ENCODE measurements at regions not wholly inside any gene's neighbourhood (a gene's known extent, or its start where the extent isn't known, plus 50 kb on each side); places are given as distances from the start of the nearest gene placed in this dataset.

DNA sequence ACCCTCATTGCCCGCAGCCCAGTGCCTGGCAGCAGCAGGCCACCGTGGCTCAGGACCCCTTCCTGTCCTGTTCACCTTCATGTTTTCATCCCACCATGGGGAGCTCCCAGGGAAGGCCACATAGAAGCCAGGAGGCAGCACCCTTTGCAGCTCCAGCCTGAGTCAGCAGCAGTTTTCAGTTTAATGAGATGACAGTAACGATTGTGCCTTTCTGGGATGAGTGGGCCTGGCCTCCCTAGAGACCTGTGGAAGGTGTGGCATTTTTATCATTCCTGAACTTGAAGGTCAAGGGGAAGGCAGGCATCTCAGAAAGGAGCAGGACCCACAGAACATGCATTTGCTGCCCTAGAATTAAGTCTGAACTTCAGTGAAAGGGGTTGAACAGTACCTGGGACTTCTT lies 532.8 kb downstream of the FUT8 start:
- ChIA-PET CTCF (interaction anchor here (1.8 kb wide), 1 partner anchor 14 kb away, joined by 6 read pairs; no protein-coding TSS in a partner anchor), POLR2A (no interaction called here)

DNA sequence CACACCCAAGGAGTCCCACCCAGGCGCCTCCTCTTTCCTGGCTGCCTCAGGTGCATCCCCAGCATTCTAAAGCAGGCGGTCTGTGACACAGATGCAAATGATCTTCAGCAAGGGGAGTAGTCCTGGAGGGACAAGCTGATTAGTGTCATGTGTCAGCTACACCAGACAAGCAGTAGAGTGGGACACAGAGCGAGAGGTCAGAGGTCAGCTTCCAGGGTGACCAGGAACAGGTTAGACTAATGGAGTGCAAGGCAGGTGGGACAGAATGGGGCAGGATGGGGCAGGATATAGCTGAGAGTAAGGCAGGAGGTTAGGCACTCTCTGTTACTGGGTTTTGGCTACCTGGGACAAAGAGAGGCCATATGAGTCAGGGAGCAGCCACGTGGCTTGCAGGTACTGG lies 534.0 kb downstream of the FUT8 start:
- CTCF ChIA-PET, result no interaction called here

DNA sequence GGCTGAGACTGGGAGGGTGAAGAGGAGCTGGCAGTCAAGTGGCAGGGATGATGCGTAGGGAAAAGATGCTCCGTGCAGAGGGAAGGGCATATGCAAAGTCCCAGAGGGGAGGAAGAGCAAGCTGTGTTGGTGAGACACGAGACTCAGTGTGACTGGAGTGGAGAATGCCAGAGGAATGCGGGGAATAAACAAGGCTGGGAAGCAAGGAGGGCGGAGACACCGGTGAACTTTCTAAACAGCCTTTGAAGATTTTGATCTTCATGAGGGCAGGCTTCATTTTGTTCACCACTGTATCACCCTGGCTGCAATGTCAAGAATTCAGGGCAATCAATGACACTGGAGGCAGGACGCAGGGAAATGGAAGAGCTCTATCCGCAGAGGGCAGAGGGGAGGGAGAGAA lies 535.8 kb downstream of the FUT8 start:
- POLR2A ChIA-PET, result no interaction called here
- CTCF ChIA-PET, result interaction anchor here (0.7 to 3.9 kb wide), 2 partner anchors 11 to 1135 kb away, joined by 3 to 22 read pairs; no protein-coding TSS in a partner anchor

More for the DNA sequence above, 534.0 kb downstream of the FUT8 start:
- POLR2A ChIA-PET, result no interaction called here

DNA sequence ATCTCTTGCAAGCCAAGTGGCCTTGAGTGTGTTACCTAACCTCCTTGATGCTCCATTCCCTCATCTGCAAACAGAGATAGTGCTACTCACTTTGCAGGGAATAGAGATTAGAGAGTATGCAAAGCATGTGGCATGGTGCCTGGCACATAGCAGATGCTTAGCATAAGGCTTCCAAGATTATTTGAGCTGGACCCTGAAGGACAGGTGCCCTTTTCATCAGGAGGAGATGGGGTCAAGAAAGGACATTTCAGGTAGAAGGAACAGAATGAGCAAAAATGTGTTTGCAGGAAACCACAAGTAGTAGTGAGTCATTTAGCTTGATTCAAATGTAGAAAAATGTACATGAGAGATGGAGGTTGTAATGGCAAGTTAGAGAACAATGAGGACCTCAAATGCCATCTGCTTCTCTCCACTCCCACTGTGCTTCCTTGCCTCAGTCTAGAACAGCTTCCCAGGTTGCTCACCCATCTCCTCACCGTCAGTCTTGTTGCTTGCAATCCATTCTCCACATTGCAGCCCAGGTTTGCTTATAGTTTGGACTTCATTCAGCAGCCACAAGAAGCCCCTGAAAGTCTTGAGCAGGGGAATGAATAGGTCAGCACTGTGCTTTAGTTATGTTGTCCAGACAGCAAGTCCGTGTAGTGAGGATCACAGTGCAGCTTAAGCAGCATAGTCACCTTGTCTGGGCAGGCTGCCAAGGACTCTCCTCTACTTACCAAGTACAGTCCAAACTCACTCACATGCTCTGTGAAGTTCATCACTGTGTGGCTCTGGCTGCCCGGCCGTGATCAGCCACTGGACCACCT lies 536.3 kb upstream of the CCDC196 start:
- ChIA-PET CTCF (interaction anchor here (1.0 to 3.9 kb wide), 3 partner anchors 10 to 103 kb away, joined by 3 to 22 read pairs (median 4); no protein-coding TSS in a partner anchor), POLR2A (no interaction called here)

- ChIA-PET POLR2A (no interaction called here), CTCF (no interaction called here)
Observed at GRCh38 chr14:65954942-65955341, 531.2 kb upstream of the CCDC196 start.

DNA sequence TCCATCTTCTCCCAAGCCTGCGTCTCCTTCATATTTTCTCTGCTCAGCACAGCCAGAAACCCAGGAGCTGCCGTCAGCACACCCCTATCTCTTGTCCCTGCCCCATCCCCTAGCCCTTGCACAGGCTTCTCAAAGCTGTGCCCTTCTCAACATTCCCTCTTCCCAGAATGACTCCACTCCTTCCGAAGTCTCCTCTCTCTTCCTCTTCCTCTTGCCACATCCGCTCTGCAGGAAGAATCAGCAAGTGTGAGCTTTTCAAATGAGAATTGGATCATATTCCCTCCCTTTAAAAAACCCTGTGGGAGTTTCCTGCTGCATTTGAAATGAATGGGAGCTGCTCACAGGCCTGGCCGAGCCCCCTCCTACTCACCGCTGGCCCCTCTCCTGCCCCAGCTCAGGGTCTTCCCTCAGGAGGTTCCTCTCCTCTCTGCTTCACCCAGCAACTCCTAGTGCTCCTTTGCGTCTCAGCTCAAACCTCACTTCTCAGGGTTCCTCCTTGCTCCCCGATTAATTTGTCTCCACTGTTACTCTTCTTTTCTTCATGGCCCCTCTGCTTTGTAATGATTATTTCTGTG lies 528.5 kb upstream of the CCDC196 start:
- ChIA-PET POLR2A (no interaction called here), CTCF (interaction anchor here (0.7 to 3.8 kb wide), 4 partner anchors 8 to 796 kb away, joined by 3 to 22 read pairs (median 3); no protein-coding TSS in a partner anchor)

DNA sequence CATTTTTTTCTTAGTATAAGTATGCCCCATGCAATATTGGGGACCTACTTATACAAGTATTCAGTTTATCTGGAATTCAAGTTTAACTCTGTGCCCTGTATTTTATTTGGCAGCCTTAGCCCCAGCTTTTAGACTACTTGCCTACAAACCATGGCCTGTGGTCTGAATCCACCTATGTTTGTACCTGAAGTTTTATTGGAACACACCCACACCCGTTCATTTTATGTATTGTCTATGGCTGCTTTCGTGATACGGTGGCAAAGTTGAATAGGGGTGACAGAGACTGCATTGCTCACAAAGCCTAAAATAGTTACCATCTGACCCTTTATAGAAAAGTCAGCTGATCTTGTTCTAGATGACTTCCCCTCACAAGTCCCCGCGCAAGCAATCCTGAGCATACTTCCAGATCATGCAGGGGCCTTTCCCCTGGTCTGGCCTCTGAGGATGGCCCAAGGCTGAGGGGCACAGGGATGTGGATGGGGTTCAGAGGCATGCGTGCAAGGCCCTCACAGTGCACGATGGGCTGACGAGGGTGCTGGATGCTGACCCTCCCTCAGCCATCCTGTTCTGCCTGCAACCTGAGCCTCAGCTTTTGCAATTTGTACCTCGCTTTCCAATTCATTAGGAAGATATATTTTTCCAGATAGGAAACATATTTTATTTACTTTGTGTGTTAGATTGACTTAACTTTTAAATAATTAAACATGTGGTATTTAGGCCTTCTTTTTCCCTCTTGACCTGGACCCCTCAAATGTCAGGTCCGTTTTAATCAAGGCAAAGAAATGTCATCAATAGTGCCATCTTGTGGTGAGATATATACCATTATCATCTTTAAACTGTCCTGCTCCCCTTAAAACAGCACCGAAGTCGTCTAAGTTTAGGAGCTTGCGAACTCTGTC lies 527.3 kb upstream of the CCDC196 start:
- ChIA-PET CTCF (interaction anchor here (0.6 to 3.8 kb wide), 14 partner anchors 9 to 797 kb away, joined by 3 to 22 read pairs (median 4); no protein-coding TSS in a partner anchor), POLR2A (no interaction called here)

- ChIA-PET CTCF (interaction anchor here (0.6 to 3.8 kb wide), 14 partner anchors 10 to 972 kb away, joined by 3 to 22 read pairs (median 4); no protein-coding TSS in a partner anchor), POLR2A (interaction anchor here (0.6 kb wide), 1 partner anchor 798 kb away, joined by 5 read pairs; no protein-coding TSS in a partner anchor)
Observed at GRCh38 chr14:65959563-65960024, 526.6 kb upstream of the CCDC196 start.

GRCh38 chr14:65961004-65961403 lies 525.2 kb upstream of the CCDC196 start:
- CTCF ChIA-PET, result interaction anchor here (0.8 to 3.8 kb wide), 14 partner anchors 10 to 806 kb away, joined by 3 to 22 read pairs (median 4); no protein-coding TSS in a partner anchor
- POLR2A ChIA-PET, result no interaction called here

GRCh38 chr14:65962952-65963351 lies 523.2 kb upstream of the CCDC196 start:
- ChIA-PET CTCF (no interaction called here), POLR2A (no interaction called here)

- ChIA-PET CTCF (interaction anchor here (1.0 kb wide), 1 partner anchor 106 kb away, joined by 5 read pairs; no protein-coding TSS in a partner anchor), POLR2A (interaction anchor here (0.7 kb wide), 1 partner anchor 54 kb away, joined by 4 read pairs; no protein-coding TSS in a partner anchor)
Observed at GRCh38 chr14:65964366-65964765, 521.8 kb upstream of the CCDC196 start.

DNA sequence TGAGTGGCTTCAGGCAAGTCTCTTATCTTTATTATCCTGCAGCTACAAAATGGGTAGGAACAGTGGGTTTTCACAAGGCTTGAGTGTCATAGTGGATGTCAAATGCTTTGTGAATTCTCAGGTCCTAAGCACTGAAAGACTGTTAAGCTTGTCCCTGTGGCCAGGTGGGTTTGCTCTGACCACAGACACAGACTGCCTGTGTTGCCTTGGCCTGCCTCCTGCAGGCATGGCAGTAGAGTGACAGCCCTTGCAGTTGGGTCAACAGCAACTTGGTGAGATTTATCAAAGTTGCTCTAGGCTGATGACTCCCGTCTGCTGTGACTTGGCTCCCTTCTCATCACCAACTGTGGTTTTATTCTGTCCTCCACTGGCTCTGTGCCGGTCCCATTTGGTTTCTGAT lies 520.0 kb upstream of the CCDC196 start:
- POLR2A ChIA-PET, result no interaction called here
- CTCF ChIA-PET, result interaction anchor here (1.2 kb wide), 1 partner anchor 24 kb away, joined by 4 read pairs; no protein-coding TSS in a partner anchor

GRCh38 chr14:65972346-65972870 lies 513.8 kb upstream of the CCDC196 start:
- POLR2A ChIA-PET, result no interaction called here
- CTCF ChIA-PET, result no interaction called here

GRCh38 chr14:65972891-65973290 lies 513.3 kb upstream of the CCDC196 start:
- POLR2A ChIA-PET, result no interaction called here
- CTCF ChIA-PET, result interaction anchor here (0.6 kb wide), 1 partner anchor 46 kb away, joined by 3 read pairs; no protein-coding TSS in a partner anchor

DNA sequence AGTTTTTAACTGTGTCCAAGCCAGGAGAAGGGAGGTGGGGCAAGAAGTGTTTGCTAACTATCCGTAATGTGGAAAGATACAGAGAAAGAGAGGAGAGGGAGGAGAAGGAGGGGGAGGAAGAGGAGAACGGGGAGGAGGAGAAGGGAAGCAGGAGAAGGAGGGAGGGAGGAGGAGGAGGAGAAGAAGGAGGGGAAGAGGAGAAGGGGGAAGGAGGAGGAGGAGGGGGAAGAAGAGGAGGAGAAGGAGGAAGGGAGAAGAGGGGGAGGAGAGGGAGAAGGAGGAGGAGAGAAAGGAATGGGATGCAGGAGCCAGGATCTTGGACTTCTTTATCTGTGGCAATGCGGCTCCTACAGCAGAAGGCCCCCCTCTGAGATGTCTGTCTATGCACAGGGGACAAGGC lies 510.3 kb upstream of the CCDC196 start:
- POLR2A ChIA-PET, result no interaction called here
- CTCF ChIA-PET, result no interaction called here

DNA sequence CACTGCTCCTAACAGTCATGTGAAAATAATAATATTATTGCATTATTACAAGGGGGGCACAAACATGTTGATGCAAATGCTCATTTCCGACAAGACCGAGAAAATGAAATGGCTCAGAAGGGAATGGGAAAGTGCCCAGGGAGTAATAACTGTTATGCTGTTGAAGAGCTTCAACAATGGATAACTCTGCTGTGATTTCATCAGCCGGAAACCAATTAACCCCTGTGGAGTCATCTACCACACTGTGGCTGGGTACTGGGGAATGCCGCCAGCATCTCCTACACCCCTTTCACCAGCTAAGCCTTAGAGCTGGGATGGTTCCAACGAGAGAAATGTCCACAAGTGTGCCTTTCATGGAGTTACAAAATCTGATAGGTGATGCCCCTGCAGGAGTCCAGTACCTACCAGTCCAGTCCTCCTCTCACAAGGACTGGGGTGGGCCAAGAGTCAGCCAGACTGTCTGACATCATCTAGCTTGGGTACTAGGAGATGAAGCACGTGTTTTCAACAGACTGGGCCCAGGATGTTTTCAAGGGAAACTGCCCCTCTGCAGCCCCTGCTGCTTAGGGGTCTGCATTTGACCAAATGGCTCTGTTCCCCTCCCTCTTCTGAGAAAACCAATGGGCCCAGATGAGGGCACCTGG lies 509.3 kb upstream of the CCDC196 start:
- ChIA-PET POLR2A (no interaction called here), CTCF (interaction anchor here (1.3 kb wide), 1 partner anchor 9 kb away, joined by 3 read pairs; no protein-coding TSS in a partner anchor)

GRCh38 chr14:65981192-65981843 lies 504.9 kb upstream of the CCDC196 start:
- ChIA-PET CTCF (no interaction called here), POLR2A (no interaction called here)

- CTCF ChIA-PET, result no interaction called here
- POLR2A ChIA-PET, result no interaction called here
Observed at GRCh38 chr14:65986041-65986440, 500.1 kb upstream of the CCDC196 start.

All from activated CD8-positive, alpha-beta memory T cell treated with anti-CD3 and anti-CD28 coated beads for 36 hours (primary cell).